Pons (tissue), 1 donor: ENCODE measurements at regions not wholly inside any gene's neighbourhood (a gene's known extent, or its start where the extent isn't known, plus 50 kb on each side); places are given as distances from the start of the nearest gene placed in this dataset.
A peak's percentile ranks its signal among the peaks of the same experiment; 100 is the strongest.
"Not testable (repeated sequence)": the region's sequence is repeated elsewhere in the genome, so short reads cannot be mapped to it uniquely, and the experiment has no call there.

Experiments
- DNase-seq: peaks from one replicate; pipeline ENCODE4 v3.0.0-alpha.2; 2016; ENCODE audit warnings: low spot score

DNA sequence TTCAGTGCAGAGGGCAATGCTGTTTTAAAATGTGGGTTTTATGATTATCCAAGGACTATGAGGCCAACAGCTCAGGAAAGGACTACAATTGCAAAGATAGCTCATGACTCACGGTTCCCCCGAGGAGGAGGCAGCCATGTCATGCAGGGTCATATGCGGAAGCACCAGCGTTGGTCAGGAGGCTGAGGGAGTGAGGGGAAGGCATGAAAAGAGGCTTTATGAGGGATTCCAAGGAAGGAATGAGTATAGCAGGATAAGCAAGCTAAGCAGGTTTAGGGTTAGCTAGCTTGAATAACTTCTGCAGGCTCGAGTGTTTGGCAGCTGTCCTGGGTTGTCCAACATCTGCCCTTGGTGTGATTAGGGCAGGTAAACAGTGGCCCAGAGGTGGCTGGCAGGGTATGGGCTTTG, 495.1 kb downstream of the SETD4 start:
- no peak for DNase-seq

GRCh38 chr21:35563885-35564451, 496.4 kb downstream of the SETD4 start:
- DNase-seq = peak; percentile 53

DNA sequence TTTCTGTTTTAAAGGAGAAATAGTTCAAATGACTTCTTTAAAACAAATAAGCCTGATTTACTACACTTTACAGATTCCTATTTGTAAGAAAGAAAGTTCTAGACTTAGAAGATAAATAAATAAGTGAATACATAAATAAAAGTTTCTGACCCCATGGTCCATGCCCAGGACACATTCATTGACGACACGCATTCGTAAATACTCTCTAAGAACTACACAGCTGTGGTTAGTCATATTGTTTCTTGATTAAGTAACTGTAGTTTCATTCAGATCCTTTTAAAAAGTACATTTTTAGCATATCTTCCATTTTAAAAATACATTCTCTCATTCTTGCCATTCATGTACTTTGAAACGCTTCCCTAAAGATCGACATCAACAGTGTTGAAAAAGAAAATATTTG, 497.4 kb downstream of the SETD4 start:
- DNase-seq = no peak

DNA sequence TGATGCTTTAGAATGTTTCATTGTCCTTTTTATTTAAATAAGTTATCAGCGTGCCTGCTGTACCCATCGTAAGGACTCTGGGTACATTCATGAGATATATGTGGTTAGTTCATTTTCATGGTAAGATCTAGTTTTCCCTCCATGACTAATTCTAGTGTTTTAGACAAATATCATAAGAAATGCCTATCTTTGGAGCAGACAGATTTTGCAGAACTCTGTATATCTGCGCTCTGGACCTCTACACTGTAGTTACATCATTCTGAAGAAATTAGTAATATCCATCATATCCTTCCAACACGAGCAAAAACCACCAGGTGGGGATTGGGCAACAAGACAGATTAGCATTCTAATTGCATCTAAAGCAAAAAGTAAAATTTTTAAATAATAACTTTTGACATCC, 499.2 kb downstream of the SETD4 start:
- no peak for DNase-seq

GRCh38 chr21:35559829-35560225, 500.5 kb downstream of the SETD4 start:
- DNase-seq = no peak

DNA sequence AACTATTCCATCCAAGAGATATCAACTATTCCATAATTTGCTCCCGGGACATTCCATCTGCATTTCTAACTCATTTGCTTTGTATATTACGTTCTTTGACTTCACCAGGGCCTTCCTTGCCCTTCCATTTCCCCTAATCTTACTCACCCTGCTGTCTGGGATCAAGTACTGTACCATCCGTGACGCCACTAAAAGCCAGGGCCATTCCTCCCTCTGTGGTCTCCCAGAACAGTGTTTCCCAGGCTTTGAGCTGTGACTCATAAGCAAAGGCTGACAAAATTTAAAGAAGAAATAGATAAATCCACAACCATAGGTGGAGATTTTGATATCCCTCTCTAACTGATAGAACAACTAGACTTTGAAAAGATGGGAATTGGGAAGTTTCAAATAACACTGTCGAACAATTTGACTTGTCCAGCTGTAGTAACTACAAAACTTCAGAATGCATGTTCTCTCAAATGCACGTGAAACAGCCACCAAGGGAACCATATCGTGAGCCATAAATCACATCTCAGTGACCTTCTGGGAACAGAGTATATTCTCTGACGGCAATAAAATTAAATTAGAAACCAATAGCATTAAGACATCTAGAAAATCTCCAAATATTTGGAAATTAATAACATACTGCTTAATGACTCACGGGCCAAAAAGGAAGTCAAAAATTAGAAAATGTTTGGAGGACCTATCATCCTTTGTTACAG, 501.0 kb downstream of the SETD4 start:
- DNase-seq = no peak

- DNase-seq = no peak
These were observed 503.8 kb downstream of the SETD4 start for GRCh38 chr21:35556536-35556935.

DNA sequence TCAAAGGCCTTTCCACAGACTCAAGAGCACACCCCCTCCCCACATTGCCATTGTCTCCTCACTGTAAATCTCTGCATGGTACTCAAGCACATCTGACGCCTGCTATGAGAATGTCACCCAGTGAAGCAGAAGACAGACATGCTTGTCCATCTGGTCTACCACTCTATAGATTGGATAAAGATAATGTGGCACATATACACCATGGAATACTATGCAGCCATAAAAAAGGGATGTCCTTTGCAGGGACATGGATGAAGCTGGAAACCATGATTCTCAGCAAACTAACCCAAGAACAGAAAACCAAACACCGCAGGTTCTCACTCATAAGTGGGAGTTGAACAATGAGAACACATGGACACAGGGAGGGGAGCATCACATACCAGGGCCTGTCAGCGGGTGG, 503.4 kb upstream of the RUNX1 start:
- not testable (repeated sequence) for DNase-seq

DNA sequence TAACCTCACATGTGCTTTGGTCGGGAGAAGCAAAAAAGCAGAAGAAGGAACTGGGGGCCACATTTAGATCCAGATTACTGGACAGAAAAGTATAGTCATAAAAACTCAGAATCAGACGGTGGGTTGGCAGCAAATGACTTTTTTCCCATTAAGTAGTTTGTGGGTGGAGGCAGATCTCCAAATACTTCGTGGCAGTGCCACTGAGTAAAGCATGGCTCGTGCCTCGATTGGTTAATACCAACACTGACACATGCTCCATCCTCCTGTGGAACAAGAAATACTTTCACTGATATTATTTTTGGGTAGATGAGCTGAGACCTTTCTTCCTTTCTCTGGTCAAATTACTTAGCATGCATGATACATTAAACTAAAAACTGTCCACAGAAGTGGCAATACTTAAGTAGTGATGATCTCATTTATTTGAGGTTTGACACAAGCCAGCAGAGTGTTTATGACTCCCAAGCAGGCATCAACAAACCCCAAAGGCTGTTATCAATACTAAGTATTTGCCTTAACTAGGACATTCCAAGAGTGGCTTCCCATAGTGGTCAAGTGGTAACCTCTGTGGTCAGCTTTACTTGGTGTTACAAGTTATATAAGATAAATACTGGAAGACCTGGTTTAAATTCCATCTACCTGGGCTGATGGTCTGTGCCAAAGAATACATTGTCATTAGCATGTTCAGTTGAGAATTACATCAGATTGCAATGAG, 500.0 kb upstream of the RUNX1 start:
- no peak for DNase-seq

GRCh38 chr21:35547946-35548774, 499.1 kb upstream of the RUNX1 start:
- no peak for DNase-seq

GRCh38 chr21:35543746-35544145, 494.6 kb upstream of the RUNX1 start:
- DNase-seq = no peak

DNA sequence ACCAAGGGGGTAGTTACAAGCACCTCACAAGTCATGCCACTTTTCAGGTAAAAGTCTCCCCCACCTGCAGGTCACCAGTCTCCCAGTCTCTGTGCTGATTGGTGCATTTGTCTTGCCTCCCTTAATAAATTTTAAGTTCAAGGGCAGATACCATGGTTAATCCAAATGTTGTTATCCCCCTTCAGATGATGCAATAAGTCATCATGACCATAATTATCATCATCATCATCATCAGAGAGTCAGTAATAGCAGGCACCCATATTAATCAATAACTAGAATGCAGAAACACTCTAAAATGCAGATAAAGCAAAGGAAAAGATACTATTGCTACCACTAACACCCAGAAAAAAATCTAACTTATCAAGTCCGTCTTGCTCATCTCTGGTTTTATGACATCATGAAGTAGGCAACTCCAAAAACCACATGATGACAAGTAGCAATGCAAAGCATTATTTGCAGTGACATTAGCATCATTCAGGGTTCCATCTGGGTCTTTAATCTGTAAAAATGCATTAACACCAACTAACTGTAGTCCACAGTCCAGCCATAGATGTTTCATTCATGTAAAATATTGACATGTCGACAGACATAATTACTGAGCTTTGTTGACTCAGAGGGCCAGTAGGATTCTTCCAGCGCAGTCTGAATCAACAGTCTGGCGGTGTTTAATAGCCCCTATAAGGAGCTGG, 492.0 kb upstream of the RUNX1 start:
- no peak for DNase-seq

DNA sequence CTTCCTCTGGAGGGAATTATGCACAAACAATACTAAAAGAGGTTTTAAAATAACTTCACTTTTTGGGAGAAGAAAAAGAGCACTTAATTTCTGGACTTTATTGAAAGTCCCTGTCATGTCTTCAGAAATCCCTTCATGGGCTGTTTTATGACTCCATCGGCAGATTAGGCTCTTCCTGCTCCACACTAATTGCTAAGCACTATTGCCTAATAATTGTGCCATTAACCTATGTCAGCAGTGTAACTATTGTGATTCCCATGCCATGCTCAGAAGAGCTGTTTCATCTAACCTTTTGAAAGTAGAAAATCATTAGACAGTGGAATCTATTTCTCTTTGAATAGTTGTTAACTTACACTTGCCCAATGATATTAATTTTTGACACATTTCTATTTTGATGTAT, 489.3 kb upstream of the RUNX1 start:
- DNase-seq = no peak

DNA sequence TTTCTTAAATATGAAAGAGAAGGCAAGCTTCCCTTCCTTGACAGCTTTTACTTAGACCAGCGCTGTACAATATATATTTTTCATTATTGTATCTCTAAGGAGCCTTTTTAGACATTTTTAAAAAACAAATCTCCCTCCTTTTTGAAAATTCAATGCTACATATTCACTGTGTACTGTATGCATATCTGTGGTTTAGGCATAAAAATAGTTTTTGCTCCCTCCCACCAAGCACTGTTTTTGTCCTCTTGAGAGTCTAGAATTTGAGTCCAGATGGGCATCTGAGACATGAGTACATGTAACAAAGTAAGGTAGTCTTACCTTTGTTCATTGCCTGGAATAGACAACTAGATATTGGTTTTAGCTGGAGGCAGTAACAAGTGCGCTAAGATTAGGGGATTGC, 488.5 kb upstream of the RUNX1 start:
- DNase-seq = no peak

DNA sequence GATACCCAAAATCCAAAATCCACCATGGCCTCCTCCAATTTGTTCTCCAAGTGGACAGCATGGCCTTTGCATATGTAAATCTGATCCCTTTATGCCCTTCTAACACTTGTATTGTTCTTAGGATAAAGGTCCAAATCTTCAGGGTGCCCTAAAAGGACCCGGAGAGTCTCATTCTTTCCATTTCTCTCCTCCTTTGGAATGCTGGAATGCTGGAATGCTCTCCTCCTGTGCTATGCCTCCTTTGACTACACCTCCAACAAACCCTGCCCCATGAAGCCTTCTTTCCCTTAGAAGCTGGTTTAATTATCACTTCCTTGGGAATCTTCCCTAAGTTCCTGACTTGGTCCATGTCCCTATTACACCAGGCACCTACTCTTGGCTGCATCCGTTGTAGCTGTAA, 484.8 kb upstream of the RUNX1 start:
- no peak for DNase-seq

GRCh38 chr21:35530766-35531165, 481.7 kb upstream of the RUNX1 start:
- DNase-seq = peak; percentile 62

DNA sequence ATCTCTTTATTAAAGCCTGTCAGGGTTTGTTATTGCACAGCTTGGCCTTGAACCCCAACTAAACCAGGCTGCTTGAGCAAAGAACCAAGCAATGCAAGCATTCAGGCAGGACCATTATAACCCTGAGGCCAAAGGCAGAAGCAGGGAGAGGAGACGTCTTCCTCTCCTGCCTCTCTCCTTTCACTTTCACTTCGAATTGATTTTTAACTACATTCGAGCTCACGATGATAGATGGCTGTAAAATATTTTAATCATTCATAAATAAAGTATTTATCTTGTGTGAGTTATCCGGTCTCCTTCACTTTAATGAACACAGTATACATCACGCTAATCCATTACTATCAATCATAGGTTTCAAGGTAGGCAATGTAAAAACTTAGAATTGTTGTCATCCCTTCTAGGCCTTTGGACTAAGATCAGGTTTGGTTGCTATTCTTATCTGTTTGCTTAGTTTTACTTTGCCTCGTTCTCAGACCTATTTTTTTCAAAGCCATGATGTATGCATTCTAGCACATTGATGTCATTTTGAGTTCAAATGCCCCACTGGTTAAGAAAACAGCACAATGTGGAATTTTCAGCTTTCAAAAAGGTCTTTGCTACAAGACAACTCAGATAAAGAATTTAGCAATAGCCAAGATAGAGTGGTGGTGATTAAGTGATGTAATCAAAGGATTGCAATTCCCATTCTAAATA, 480.2 kb upstream of the RUNX1 start:
- peak; percentile 19 for DNase-seq

DNA sequence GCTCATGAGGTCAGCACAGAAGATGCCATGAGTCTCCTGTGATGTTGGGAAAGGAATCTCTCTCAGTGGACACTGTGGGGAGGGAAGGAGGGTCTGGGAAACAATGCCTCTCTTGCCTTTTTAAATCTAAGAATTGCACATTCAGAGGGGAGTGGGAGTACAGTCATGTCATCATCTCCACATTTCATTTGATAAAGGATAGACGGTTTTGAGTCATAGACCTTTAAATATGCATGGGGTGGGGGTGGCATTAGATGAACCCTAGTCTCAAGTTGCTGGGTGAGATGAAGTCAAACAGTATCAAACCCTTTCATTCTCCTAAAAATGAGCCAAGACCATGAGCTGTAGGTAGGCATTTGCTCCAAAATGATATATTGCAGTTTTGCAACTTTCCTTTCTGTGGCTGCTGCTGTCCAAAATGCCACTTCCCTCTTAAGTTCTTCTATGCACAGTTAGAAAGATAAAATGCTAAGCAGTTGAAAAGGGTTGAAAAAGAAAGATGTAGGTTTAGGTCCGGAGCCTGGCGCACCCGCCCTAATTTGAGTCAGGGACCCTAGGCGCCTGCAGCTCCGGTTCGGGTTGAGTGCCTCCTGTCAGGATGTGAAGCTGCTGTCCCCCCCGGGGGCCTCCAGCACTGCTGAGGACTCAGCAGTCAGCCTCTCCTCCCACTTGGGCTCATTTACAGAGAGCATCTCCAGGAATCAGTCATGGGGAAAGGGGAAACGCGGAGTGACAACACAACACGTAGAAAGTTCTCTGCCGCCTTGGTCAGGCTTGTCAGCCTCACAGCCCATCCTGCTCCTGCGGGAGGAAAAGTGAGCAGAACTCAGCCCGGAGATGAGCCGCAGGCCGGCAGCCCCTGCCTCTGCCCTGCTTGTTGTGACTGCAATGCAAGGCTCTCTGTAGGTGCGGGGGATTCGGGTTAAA, 479.3 kb upstream of the RUNX1 start:
- peak; percentile 19 for DNase-seq

DNA sequence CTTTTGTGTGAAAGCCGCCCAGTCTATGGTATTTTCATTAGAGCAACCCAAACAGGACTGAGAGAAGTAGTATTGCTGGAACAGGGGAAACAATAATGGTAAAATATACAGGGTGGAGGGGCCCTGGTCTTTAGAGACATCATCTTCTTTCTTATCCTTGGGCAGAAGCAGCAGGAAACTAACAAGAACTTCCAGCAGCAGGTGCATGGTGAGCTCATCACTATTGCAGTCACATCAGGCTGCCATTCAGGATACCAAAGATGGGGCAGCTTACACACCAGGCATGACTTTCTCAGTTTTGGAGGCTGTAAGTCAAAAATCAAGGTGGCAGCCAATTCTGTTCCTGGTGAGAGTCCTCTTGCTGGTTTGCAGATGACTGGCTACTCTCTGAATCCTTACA, 478.3 kb upstream of the RUNX1 start:
- no peak for DNase-seq

GRCh38 chr21:35525443-35525842, 476.3 kb upstream of the RUNX1 start:
- DNase-seq = peak; percentile 51
